ENCODE measurements at regions not wholly inside any gene's neighbourhood (a gene's known extent, or its start where the extent isn't known, plus 50 kb on each side); places are given as distances from the start of the nearest gene placed in this dataset.

- TF ChIP-seq POLR2AphosphoS5 (IDR thresholded peaks at IDR 0.05; ENCODE audit: borderline replicate concordance, low read depth, low read length) (no peak), EZH2 (IDR thresholded peaks at IDR 0.05) (no peak), FOXP2 (optimal IDR thresholded peaks at IDR 0.05; ENCODE audit: control extremely low read depth, extremely low read length, insufficient read depth) (no peak)
These were observed 635.6 kb upstream of the PCDH10 start for GRCh38 chr4:132513491-132513890.
